ENCODE measurements at regions not wholly inside any gene's neighbourhood (a gene's known extent, or its start where the extent isn't known, plus 50 kb on each side); places are given as distances from the start of the nearest gene placed in this dataset.
"Not testable (repeated sequence)": the region's sequence is repeated elsewhere in the genome, so short reads cannot be mapped to it uniquely, and the experiment has no call there.

DNA sequence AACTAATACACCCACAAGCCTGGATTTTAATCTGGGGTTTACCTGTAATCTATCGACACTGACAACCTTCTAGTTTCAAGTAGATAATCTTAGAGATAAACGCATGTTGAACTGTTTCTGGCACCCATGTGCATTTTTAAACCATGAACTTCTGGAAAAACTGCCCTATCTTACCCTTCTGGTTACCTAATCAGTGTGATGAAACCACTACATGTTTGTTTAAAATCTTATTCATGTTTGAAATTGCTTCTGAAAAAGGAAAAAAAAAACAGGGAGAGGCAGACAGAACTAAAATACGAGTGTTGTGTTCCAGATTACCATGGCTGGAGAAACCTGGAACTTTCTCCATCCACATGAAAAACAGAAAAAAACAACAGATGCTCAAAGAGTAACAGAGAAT lies 139.3 kb downstream of the MID1IP1 start:
- Histone ChIP-seq H3K36me3 (ENCODE audit: control insufficient read depth, insufficient read depth, low read length) (no peaks in the 10 kb centered on the region), H3K4me3 (ENCODE audit: low read depth, low read length) (no peak overlapping the region), H3K9ac (ENCODE audit: low read depth, low read length) (no peak overlapping the region), H3K9me3 (ENCODE audit: control insufficient read depth, insufficient read depth, low read length) (peaks cover 12% of the 10 kb centered on the region; the same call in 1 of the 2 replicates), H3K27me3 (ENCODE audit: control insufficient read depth, insufficient read depth, low read length) (no peaks in the 10 kb centered on the region), H3K4me1 (ENCODE audit: control insufficient read depth, insufficient read depth, low read length) (no peaks in the 10 kb centered on the region), H3K27ac (ENCODE audit: low read depth, low read length) (no peak overlapping the region)

DNA sequence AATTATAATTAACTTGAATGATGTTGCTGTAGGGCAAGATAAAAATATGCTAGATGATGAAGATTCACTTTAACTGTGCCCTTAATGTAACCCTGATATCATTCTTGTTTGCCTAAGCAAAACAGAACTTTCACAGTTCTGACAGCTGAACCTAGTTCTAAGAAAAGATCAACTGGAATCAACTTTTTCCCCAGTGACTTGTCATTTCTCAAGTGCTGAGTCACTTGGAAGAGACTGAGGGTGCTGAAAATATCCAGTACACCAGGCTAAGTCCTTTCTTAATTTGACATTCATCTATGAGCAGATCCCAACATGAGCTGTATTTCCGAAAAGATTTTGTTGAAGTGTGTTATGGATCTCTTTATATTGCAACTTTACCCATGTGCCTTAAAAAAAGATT lies 140.4 kb downstream of the MID1IP1 start:
- Histone ChIP-seq H3K27ac (ENCODE audit: low read depth, low read length) (no peak overlapping the region), H3K4me1 (ENCODE audit: control insufficient read depth, insufficient read depth, low read length) (no peaks in the 10 kb centered on the region), H3K9ac (ENCODE audit: low read depth, low read length) (no peak overlapping the region), H3K27me3 (ENCODE audit: control insufficient read depth, insufficient read depth, low read length) (no peaks in the 10 kb centered on the region), H3K4me3 (ENCODE audit: low read depth, low read length) (no peak overlapping the region), H3K9me3 (ENCODE audit: control insufficient read depth, insufficient read depth, low read length) (peaks cover 12% of the 10 kb centered on the region; the same call in 1 of the 2 replicates), H3K36me3 (ENCODE audit: control insufficient read depth, insufficient read depth, low read length) (no peaks in the 10 kb centered on the region)

GRCh38 chrX:38943120-38943519 lies 141.9 kb downstream of the MID1IP1 start:
- no peaks in the 10 kb centered on the region for H3K36me3 ChIP-seq (ENCODE audit: control insufficient read depth, insufficient read depth, low read length)
- peaks cover 12% of the 10 kb centered on the region; the same call in 1 of the 2 replicates for H3K9me3 ChIP-seq (ENCODE audit: control insufficient read depth, insufficient read depth, low read length)
- H3K9ac ChIP-seq (ENCODE audit: low read depth, low read length) = no peak overlapping the region
- no peaks in the 10 kb centered on the region for H3K27me3 ChIP-seq (ENCODE audit: control insufficient read depth, insufficient read depth, low read length)
- H3K27ac ChIP-seq (ENCODE audit: low read depth, low read length) = no peak overlapping the region
- H3K4me3 ChIP-seq (ENCODE audit: low read depth, low read length) = no peak overlapping the region
- H3K4me1 ChIP-seq (ENCODE audit: control insufficient read depth, insufficient read depth, low read length) = no peaks in the 10 kb centered on the region

DNA sequence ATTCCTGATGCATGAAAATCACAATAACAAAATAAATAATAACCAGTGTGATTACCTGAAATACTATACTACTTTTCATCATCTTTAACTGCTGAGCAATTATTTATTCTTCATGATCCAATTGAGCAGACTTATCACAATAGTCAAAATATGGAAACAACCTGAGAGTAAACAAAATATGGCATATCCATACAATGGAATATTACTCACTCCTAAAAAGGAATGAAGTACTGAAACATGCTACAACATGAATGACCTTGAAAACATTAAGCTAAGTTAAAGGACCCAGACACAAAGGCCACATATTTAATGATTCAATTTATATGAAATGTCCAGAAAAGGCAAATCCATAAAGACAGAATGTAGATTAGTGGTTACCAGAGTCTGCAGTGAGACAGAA lies 146.8 kb downstream of the MID1IP1 start:
- no peak overlapping the region for H3K9ac ChIP-seq (ENCODE audit: low read depth, low read length)

GRCh38 chrX:38954520-38954919 lies 153.3 kb downstream of the MID1IP1 start:
- Histone ChIP-seq H3K27me3 (ENCODE audit: control insufficient read depth, insufficient read depth, low read length) (no peaks in the 10 kb centered on the region), H3K36me3 (ENCODE audit: control insufficient read depth, insufficient read depth, low read length) (no peaks in the 10 kb centered on the region), H3K9me3 (ENCODE audit: control insufficient read depth, insufficient read depth, low read length) (no peaks in the 10 kb centered on the region), H3K27ac (ENCODE audit: low read depth, low read length) (no peak overlapping the region), H3K4me1 (ENCODE audit: control insufficient read depth, insufficient read depth, low read length) (0 out of 2 replicates have a peak, but pooled peaks cover 3% of the 10 kb centered on the region), H3K4me3 (ENCODE audit: low read depth, low read length) (no peak overlapping the region), H3K9ac (ENCODE audit: low read depth, low read length) (no peak overlapping the region)

More for the DNA sequence above, 146.8 kb downstream of the MID1IP1 start:
- no peaks in the 10 kb centered on the region for H3K27me3 ChIP-seq (ENCODE audit: control insufficient read depth, insufficient read depth, low read length)
- peaks cover 13% of the 10 kb centered on the region; the same call in 1 of the 2 replicates for H3K9me3 ChIP-seq (ENCODE audit: control insufficient read depth, insufficient read depth, low read length)
- no peak overlapping the region for H3K4me3 ChIP-seq (ENCODE audit: low read depth, low read length)
- no peaks in the 10 kb centered on the region for H3K36me3 ChIP-seq (ENCODE audit: control insufficient read depth, insufficient read depth, low read length)
- no peaks in the 10 kb centered on the region for H3K4me1 ChIP-seq (ENCODE audit: control insufficient read depth, insufficient read depth, low read length)
- no peak overlapping the region for H3K27ac ChIP-seq (ENCODE audit: low read depth, low read length)

DNA sequence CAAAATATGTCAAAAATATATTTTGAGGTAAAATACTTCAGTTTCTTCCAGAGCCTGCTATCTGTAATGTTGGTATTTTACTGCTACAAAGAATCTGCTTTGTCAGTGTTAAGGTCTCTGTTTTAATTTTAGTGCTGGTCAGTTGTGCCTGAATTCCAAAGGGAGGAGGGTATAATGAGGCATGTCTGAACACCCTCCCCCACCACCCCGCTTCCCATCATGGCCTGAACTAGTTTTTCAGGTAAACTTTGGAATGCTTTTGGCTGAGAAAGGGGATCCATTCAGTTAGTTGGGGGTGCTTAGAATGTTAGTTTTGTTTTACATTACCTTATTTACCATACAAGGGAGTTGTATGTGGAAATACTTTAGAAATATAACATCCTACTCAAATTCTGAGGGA lies 158.5 kb downstream of the MID1IP1 start:
- Histone ChIP-seq H3K4me1 (ENCODE audit: control insufficient read depth, insufficient read depth, low read length) (peaks cover 12% of the 10 kb centered on the region; the same call in 1 of the 2 replicates), H3K27ac (ENCODE audit: low read depth, low read length) (no peak overlapping the region), H3K36me3 (ENCODE audit: control insufficient read depth, insufficient read depth, low read length) (no peaks in the 10 kb centered on the region), H3K9ac (ENCODE audit: low read depth, low read length) (no peak overlapping the region), H3K27me3 (ENCODE audit: control insufficient read depth, insufficient read depth, low read length) (no peaks in the 10 kb centered on the region), H3K4me3 (ENCODE audit: low read depth, low read length) (no peak overlapping the region), H3K9me3 (ENCODE audit: control insufficient read depth, insufficient read depth, low read length) (peaks cover 16% of the 10 kb centered on the region)

- Histone ChIP-seq H3K4me1 (ENCODE audit: control insufficient read depth, insufficient read depth, low read length) (peaks cover 12% of the 10 kb centered on the region; the same call in 1 of the 2 replicates), H3K27ac (ENCODE audit: low read depth, low read length) (no peak overlapping the region), H3K9ac (ENCODE audit: low read depth, low read length) (no peak overlapping the region), H3K27me3 (ENCODE audit: control insufficient read depth, insufficient read depth, low read length) (no peaks in the 10 kb centered on the region), H3K36me3 (ENCODE audit: control insufficient read depth, insufficient read depth, low read length) (no peaks in the 10 kb centered on the region), H3K4me3 (ENCODE audit: low read depth, low read length) (no peak overlapping the region), H3K9me3 (ENCODE audit: control insufficient read depth, insufficient read depth, low read length) (peaks cover 16% of the 10 kb centered on the region)
Measured at GRCh38 chrX:38960137-38960536, 158.9 kb downstream of the MID1IP1 start.

DNA sequence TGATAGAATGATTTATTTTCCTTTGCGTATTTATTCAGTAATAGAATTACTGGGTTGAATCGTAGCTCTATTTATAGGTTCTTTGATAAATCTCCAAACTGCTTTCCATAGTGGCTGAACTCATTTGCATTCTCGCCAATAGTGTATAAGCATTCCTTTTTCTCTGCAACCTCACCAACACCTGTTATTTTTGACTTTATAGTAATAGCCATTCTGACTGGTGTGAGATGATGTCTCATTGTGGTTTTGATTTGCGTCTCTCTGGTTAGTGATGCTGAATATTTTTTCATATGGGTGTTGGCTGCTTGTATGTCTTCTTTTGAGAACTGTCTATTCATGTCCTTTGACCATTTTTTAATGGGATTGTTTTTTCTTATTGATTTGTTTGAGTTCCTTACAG lies 160.7 kb downstream of the MID1IP1 start:
- H3K27ac ChIP-seq (ENCODE audit: low read depth, low read length) = no peak overlapping the region
- H3K9me3 ChIP-seq (ENCODE audit: control insufficient read depth, insufficient read depth, low read length) = peaks cover 16% of the 10 kb centered on the region

DNA sequence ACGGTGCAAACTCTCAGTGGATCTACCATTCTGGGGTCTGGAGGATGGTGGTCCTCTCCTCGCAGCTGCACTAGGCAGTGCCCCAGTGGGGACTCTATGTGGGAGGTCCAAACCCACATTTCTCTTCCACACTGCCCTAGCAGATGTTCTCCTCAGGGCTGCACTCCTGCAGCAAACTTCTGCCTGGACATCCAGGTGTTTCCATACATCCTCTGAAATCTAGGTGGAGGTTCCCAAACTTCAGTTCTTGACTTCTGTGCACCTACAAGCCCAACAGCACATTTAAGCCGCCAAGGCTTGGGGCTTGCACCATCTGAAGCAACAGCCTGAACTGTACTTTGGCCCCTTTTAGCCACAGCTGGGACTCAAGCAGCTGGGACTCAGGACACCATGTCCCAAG lies 162.0 kb downstream of the MID1IP1 start:
- H3K4me3 ChIP-seq (ENCODE audit: low read depth, low read length); H3K9ac ChIP-seq (ENCODE audit: low read depth, low read length); H3K36me3 ChIP-seq (ENCODE audit: control insufficient read depth, insufficient read depth, low read length); H3K27ac ChIP-seq (ENCODE audit: low read depth, low read length); H3K27me3 ChIP-seq (ENCODE audit: control insufficient read depth, insufficient read depth, low read length): not testable (repeated sequence)
- Histone ChIP-seq H3K4me1 (ENCODE audit: control insufficient read depth, insufficient read depth, low read length) (peaks cover 16% of the 10 kb centered on the region; the same call in 1 of the 2 replicates), H3K9me3 (ENCODE audit: control insufficient read depth, insufficient read depth, low read length) (peaks cover 16% of the 10 kb centered on the region)

More for the DNA sequence above, 160.7 kb downstream of the MID1IP1 start:
- Histone ChIP-seq H3K36me3 (ENCODE audit: control insufficient read depth, insufficient read depth, low read length) (no peaks in the 10 kb centered on the region), H3K4me1 (ENCODE audit: control insufficient read depth, insufficient read depth, low read length) (peaks cover 16% of the 10 kb centered on the region; the same call in 1 of the 2 replicates), H3K4me3 (ENCODE audit: low read depth, low read length) (no peak overlapping the region), H3K27me3 (ENCODE audit: control insufficient read depth, insufficient read depth, low read length) (no peaks in the 10 kb centered on the region), H3K9ac (ENCODE audit: low read depth, low read length) (no peak overlapping the region)

- H3K9me3 ChIP-seq (ENCODE audit: control insufficient read depth, insufficient read depth, low read length) = peaks cover 16% of the 10 kb centered on the region
- no peak overlapping the region for H3K27ac ChIP-seq (ENCODE audit: low read depth, low read length)
- H3K27me3 ChIP-seq (ENCODE audit: control insufficient read depth, insufficient read depth, low read length) = no peaks in the 10 kb centered on the region
- H3K4me1 ChIP-seq (ENCODE audit: control insufficient read depth, insufficient read depth, low read length) = 0 out of 2 replicates have a peak, but pooled peaks cover 4% of the 10 kb centered on the region
- no peaks in the 10 kb centered on the region for H3K36me3 ChIP-seq (ENCODE audit: control insufficient read depth, insufficient read depth, low read length)
- no peak overlapping the region for H3K9ac ChIP-seq (ENCODE audit: low read depth, low read length)
- no peak overlapping the region for H3K4me3 ChIP-seq (ENCODE audit: low read depth, low read length)
Measured at GRCh38 chrX:38965888-38966287, 164.6 kb downstream of the MID1IP1 start.

GRCh38 chrX:38968344-38969216 lies 167.3 kb downstream of the MID1IP1 start:
- H3K27ac ChIP-seq (ENCODE audit: low read depth, low read length) = no peak overlapping the region
- H3K9ac ChIP-seq (ENCODE audit: low read depth, low read length) = no peak overlapping the region
- no peaks in the 10 kb centered on the region for H3K36me3 ChIP-seq (ENCODE audit: control insufficient read depth, insufficient read depth, low read length)
- peaks cover under 1% of the 10 kb centered on the region; the same call in 1 of the 2 replicates for H3K9me3 ChIP-seq (ENCODE audit: control insufficient read depth, insufficient read depth, low read length)
- 0 out of 2 replicates have a peak, but pooled peaks cover 4% of the 10 kb centered on the region for H3K4me1 ChIP-seq (ENCODE audit: control insufficient read depth, insufficient read depth, low read length)
- H3K4me3 ChIP-seq (ENCODE audit: low read depth, low read length) = no peak overlapping the region
- no peaks in the 10 kb centered on the region for H3K27me3 ChIP-seq (ENCODE audit: control insufficient read depth, insufficient read depth, low read length)
